Inflammatory macrophage (primary cell): ENCODE measurements at regions not wholly inside any gene's neighbourhood (a gene's known extent, or its start where the extent isn't known, plus 50 kb on each side); places are given as distances from the start of the nearest gene placed in this dataset.
"Not testable (repeated sequence)": the region's sequence is repeated elsewhere in the genome, so short reads cannot be mapped to it uniquely, and the experiment has no call there.

Experiments used
- DNase-seq, 2 donors: peaks; one replicate each; pipeline ENCODE4 v3.0.0-alpha.2; 2020 to 2022

- no peak for DNase-seq
These were observed 496.4 kb downstream of the KIF20B start for GRCh38 chr10:90197766-90198165.

DNA sequence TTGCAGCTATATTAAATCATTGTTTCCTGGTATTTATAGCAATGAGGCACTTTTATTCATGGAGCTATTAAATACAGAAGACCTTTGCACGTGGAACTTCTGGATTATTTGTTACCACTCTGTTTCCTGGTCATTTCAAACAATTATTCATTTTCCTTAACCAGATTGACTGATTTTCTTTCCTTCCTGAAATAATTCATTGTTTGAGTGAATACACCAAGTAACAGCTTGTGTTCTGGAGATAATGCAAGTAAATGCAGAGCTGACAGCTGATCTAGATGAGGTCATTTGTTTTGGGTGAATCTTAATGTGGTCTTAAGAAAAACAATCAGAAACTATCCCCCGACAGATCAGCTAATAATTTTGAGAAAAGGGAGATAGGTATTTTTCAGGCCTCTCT lies 497.7 kb downstream of the KIF20B start:
- no peak for DNase-seq

GRCh38 chr10:90199513-90199912 lies 498.1 kb downstream of the KIF20B start:
- no peak for DNase-seq

DNA sequence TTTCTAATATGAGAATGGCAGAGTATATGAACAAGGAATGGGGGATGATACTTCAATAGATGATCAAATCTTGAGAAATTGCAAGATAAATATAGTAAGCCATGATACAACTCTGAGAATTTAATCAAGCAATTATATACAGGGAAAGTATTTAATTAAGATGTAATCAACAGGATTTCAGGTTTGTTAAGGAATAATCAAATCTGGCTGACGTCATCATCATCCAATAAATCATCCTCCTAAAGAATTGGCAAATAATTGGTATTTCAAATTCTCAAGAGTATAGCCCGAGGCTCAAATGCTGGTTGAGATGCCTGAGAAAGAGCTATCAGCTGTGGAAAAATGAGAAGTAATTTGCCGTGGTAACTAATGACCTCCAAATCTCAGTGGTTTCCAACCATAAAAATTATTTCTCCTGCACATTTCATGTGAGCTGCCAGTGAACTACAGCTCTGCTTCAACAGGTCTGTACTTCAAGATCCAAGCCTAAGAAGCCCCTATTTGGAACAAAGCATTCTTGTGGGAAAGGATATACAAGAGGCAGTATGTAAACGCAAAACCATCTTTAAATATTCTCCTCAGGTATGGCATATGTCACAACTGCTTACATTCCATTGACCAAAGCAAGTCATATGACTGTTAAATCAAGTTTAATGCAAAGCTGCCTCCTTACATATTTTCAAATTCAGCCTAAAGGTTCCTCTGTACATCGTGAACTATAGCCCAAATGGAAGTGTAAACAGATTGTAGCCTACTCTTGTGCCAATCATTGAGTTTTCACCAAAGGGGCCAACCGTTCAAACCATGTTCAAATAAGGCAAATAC lies 503.0 kb downstream of the KIF20B start:
- DNase-seq, result no peak

DNA sequence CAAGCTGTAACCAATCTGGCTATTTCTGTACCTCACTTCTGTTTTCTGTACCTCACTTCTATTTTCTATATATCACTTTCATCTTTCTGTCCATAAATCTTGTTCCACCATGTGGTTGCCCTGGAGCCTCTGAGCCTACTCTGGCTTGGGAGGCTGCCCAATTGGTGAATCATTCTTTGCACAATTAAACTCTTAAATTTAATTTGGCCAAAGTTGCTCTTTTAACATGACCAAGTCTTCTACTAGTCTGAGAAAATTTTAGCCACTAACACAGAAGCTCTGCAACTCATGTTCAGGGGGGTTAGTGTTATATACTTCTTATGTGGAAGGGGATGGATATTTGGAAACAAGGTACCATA lies 503.5 kb downstream of the KIF20B start:
- no peak for DNase-seq

DNA sequence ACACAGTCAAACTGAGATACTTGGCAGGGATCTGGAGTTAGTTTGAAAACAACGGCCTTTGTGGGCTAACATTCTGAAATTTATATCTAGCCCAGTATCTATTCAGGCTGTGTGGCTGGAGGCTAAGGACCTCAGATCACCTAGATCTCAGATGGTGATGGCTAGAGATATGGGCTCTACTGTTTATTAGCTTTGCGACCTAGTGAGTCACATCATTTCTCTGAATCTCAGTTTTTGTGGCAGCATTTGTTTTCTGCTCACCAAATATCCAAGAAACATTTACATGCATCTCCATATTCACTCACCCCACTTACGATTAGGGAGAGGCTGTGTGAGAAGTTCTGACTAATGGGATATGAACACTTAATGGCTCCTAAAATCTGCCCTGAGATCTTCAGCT lies 503.9 kb downstream of the KIF20B start:
- no peak for DNase-seq

DNA sequence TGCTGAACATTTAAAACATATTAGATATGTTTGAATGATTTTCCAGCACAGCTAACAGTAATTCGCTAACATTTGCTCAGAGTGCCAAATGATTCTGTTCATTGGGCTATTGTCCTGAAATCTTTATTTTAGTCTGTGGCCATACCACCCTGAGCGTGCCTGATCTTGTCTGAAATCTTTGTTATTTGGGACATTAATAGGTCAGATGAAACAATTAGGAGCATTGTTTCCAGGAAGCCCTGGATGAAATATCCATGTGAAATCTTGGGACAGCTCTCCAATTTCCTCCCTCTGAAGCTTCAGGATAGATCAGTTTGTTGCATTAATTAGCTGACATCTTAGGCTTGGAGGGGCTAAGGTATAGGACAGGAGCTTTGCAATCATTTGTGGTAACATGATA lies 512.0 kb downstream of the KIF20B start:
- no peak for DNase-seq

DNA sequence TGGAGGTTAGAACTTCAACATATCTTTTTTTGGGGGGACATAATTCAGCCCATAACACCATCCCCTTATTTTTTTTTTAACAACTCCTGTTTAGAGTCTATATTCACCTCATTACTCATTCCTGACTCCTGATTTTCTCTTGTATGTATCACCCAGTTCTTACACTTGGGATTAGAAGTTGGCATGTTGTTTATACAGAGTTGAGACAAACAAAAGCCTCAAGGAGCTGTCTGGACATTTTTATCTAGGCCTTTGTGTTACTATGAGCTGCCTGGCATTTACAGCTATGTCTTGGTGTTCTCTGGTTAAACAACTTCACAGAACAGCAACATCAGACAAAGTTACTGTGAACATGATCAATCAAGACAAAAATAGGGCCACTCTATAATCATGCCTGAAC lies 517.5 kb downstream of the KIF20B start:
- no peak for DNase-seq

DNA sequence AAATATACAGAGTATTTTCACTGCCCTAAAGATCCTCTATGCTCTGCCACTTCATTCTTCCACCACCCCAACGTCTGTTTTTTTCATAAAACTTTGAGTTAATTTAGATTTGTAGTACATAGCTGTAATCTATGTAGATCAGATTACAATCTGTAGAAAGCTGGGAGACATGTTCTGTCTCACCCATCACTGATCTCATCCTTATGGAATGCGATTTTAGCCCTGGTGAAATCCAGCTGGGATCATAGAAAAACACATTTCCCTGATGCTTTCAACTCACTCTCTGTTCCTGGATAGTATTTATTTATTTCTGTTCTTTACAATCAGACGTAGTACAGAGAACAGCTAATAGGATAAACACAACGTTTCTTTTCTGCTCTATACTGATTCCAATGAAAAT lies 521.0 kb downstream of the KIF20B start:
- no peak for DNase-seq

DNA sequence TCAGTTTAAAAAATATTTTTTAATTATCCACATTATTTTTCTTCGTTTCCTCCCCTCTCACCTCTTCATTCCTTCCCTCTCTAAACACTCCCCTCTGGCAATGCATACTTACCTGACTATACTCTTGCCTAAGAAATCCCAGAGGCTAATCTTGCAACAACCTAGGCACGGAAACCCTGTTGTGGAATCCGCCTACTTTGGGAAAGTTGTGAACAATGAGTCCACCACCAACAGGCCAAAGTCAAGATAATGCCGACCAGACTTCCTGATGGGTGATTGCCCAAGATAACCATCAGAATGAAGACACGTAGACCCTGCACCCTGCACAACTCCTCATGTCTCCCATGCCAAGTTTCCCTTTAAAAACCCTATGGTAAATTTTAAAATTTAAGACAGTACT lies 521.5 kb downstream of the KIF20B start:
- no peak for DNase-seq

GRCh38 chr10:90224791-90225566 lies 523.6 kb downstream of the KIF20B start:
- DNase-seq, result no peak

DNA sequence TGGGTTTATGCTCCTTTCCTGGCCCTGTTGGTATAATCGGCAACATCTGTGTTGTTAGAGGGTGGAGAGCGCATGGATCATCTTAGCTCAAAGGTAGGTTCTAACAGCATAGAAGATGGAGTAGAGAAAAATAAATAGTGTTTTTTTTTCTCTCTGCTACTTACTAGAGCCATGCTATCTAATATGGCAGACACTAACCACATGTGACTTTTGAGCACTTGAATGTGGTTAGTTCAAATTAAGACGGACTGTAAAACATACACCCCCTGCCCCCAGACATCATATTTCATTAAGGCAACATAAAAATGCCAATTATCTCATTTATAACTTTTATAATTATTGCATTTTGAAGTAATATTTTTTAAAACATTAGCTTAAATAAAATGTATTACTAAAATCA lies 525.1 kb downstream of the KIF20B start:
- DNase-seq, result no peak

DNA sequence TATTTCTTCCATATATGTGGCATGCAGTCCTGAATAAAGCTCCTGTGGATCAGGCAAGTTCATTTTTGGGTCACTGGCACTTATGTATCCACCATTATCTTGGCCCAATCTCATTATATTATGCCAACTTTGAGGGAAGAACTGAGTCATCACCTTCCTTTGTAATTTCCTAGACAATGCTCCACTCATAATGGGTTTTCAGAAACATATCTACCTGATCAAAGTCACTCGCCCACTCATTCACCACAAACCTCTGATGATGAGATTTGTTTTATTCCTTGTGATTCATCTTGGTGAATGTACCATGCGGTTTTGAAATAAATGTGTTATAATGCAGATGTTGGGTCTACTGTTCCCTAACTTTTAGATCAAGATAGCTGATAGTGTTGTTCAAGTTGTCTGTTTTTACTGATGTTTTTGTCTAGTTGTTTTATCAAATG lies 525.8 kb downstream of the KIF20B start:
- DNase-seq, result no peak

GRCh38 chr10:90227786-90228185 lies 526.4 kb downstream of the KIF20B start:
- no peak for DNase-seq

GRCh38 chr10:90229486-90229885 lies 528.1 kb downstream of the KIF20B start:
- DNase-seq, result no peak

GRCh38 chr10:90233805-90234204 lies 532.4 kb downstream of the KIF20B start:
- not testable (repeated sequence) for DNase-seq

DNA sequence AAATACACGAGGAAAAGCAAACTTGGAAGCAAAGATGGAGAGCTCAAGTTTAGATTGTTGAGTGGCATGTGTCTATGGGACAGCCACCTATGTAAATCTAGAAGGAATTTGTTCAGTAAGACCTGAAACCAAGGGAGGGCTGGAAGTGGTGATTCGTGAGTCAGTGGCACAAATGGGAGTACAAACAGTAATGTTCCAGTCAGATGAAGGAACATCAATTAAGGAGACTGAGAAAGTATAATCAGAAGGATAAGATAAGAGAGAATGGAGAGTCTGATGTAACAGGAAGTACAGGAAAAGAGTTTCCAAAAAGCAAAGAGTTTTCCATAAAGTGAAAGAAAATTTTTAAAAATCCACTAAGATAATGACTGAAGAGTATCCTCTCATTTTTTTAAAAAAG lies 544.2 kb downstream of the KIF20B start:
- DNase-seq, result no peak

- not testable (repeated sequence) for DNase-seq
These were observed 549.4 kb downstream of the KIF20B start for GRCh38 chr10:90250784-90251183.

- DNase-seq, result no peak
These were observed 568.3 kb downstream of the KIF20B start for GRCh38 chr10:90269699-90270098.

DNA sequence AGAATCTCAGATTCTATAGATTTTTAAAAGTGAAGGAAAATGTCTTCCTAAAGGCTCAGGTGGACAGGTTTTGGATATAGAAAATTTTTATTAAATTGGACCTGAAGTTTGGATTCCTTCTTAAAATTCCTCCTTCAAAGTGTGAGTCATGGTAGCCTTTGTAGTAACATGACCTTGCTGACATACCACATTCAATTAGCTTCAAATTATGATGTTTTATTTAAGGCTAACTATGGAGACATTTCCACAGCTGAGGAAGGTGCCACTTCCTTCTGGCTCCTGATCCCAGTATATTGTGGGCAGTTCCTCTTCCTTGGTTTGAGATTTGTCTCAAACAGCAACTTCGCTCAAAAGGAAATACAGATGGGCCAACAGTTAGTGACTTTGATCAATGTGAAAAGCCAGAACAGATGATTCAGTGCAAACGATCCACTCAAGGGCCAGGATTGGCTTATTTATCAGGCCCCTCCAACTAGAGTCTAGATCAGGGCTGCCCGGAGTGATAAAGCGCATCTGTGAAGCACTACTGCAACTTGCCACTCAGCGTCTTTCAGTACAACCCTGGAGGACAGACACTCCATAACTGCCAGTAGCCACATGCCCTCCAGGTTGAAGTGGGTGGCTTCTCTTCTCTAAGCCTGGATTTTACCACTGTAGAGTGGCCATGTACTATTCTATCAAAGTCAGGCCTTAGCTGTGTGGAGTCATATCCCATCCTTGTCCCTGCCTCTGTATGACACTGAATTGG lies 573.5 kb downstream of the KIF20B start:
- DNase-seq, result no peak

DNA sequence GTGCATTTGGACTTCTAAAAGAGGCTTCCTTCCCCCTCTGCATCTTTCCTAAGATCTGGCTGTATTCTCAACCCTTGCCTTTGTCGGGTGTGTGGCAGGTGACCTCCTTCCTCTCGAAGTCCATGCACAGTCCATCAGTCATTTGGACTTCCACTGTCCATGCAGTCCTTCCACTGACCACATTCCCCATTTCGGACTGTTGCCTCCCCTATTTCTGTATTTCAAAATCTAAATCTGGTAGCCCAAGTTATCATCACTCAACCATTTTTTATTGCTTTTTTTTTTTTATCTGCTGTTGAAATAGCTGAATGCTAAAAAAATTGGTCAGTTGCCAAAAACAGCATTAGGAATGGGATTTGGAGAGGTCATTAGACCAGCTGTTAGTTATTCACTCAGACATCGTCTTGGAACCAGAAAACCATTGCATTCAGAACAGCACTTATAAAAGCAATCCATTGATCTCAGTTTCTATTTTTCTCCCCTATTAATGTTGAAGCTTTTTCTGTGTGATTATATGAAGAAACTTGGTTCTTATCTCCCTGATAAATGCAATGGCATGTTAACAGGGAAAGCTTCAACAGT lies 575.6 kb downstream of the KIF20B start:
- no peak for DNase-seq

- DNase-seq, result no peak
These were observed 571.4 kb downstream of the HTR7 start for GRCh38 chr10:90286406-90286805.

DNA sequence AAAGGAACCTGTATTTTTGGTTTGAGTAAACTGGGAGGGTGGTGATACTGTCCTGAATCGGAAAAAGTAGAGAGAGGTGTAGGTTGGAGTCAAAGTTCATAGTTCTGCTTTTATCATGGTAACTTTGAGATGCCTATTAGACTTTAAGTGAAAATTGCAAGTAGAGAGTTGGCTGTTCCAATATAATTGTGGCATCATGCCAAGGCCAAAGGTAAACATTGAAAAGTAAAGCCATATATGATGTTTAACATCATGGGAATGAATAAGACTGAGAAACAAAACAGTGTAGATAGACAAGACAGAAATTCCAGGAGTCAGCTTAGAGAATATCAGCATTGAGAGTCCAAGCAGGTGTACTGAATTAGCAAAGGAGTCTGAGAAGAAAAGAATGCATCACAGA lies 570.9 kb downstream of the HTR7 start:
- DNase-seq, result no peak
